PC-9 (cell line): ENCODE measurements at regions not wholly inside any gene's neighbourhood (a gene's known extent, or its start where the extent isn't known, plus 50 kb on each side); places are given as distances from the start of the nearest gene placed in this dataset.

Experiments used
- BruUV-seq: library from RNA; stranded (reverse); fragments of 400-500 nt; replicated peaks from 2 replicates; lab custom pipeline; 2021; lab: Mats Ljungman, UMichigan
- CTCF ChIA-PET: fragments of 300-600 bp; sonication (Branson Sonifier 250); formaldehyde crosslinking; loops from one replicate; lab custom pipeline; 2022; ENCODE audit warnings: antibody characterized with exemption; lab: Charles Lee
- POLR2A ChIA-PET: fragments of 300-600 bp; sonication (Branson Sonifier 250); formaldehyde crosslinking; loops from one replicate; lab custom pipeline; 2022; ENCODE audit warnings: antibody characterized with exemption; ENCODE audit not compliant: unreplicated experiment; lab: Charles Lee
- DNase-seq, 2 experiments: peaks; one replicate each; pipeline versions ENCODE4 v3.0.0 to v3.0.0-alpha.2; 2015 to 2022; ENCODE audit warnings: mixed read lengths in 1 of 2
- H2AFZ ChIP-seq: fragments of 200-600 bp; sonication (generic); 2 replicates; pipeline ENCODE4 v1.8.1; 2017; ENCODE audit warnings: antibody characterized with exemption
- H3F3A ChIP-seq: fragments of 200-600 bp; sonication (generic); 2 replicates; pipeline ENCODE4 v1.8.1; 2017; ENCODE audit warnings: antibody characterized with exemption, mild to moderate bottlenecking, low read depth; ENCODE audit not compliant: insufficient read depth
- H3K27ac ChIP-seq: fragments of 200-600 bp; sonication (generic); 2 replicates; pipeline ENCODE4 v1.6.1; 2016; ENCODE audit warnings: mixed run types
- H3K27me3 ChIP-seq: fragments of 200-600 bp; sonication (generic); 2 replicates; pipeline ENCODE4 v1.6.1; 2016; ENCODE audit warnings: low read depth, mixed run types; ENCODE audit not compliant: insufficient read depth
- H3K36me3 ChIP-seq: fragments of 200-600 bp; sonication (generic); 2 replicates; pipeline ENCODE4 v1.6.1; 2016; ENCODE audit warnings: low read depth, mixed run types
- H3K4me1 ChIP-seq: fragments of 200-600 bp; sonication (generic); replicated peaks from 2 replicates; pipeline ENCODE4 v1.6.1; 2016; ENCODE audit warnings: mixed run types; ENCODE audit not compliant: insufficient read depth
- H3K4me2 ChIP-seq: fragments of 200-600 bp; sonication (generic); 2 replicates; pipeline ENCODE4 v1.6.1; 2017; ENCODE audit warnings: mixed run types
- H3K4me3 ChIP-seq: fragments of 200-600 bp; sonication (generic); 2 replicates; pipeline ENCODE4 v1.6.1; 2016; ENCODE audit warnings: mixed run types
- H3K79me2 ChIP-seq: fragments of 200-600 bp; sonication (generic); 2 replicates; pipeline ENCODE4 v1.6.1; 2017; ENCODE audit warnings: low read depth, mixed run types
- H3K9me2 ChIP-seq: fragments of 200-600 bp; sonication (generic); 2 replicates; pipeline ENCODE4 v1.8.1; 2017; ENCODE audit warnings: mild to moderate bottlenecking; ENCODE audit not compliant: insufficient read depth
- H3K9me3 ChIP-seq: fragments of 200-600 bp; sonication (generic); 2 replicates; pipeline ENCODE4 v1.8.1; 2016; ENCODE audit warnings: low read depth; ENCODE audit not compliant: insufficient read depth
- H4K20me1 ChIP-seq: fragments of 200-600 bp; sonication (generic); 2 replicates; pipeline ENCODE4 v1.8.1; 2017; ENCODE audit not compliant: insufficient read depth
- CTCF ChIP-seq: fragments of 200-600 bp; sonication (generic); conservative IDR thresholded peaks from 2 replicates; pipeline ENCODE4 v1.6.1; 2017; ENCODE audit warnings: mixed run types, antibody characterized with exemption, mild to moderate bottlenecking, moderate library complexity
- EZH2 ChIP-seq: fragments of 200-600 bp; sonication (generic); IDR thresholded peaks from 2 replicates; pipeline ENCODE4 v1.8.0; 2017; ENCODE audit warnings: antibody characterized with exemption, low read depth
- intact Hi-C: fragments of 100-400 bp; cut with micrococcal nuclease; formaldehyde crosslinking; loops from one replicate; pipeline ENCODE4 v1.10.0; 2022; ENCODE audit not compliant: unreplicated experiment

GRCh38 chr7:41247143-41247865 lies 455.6 kb downstream of the INHBA start:
- peak; percentile 60 to 99 for DNase-seq
- H3K79me2 ChIP-seq, result no peaks in the 10 kb centered on the region
- H2AFZ ChIP-seq, result no peak overlapping the region
- H3F3A ChIP-seq, result peaks cover 23% of the 10 kb centered on the region
- H3K9me3 ChIP-seq, result peaks cover 36% of the 10 kb centered on the region
- no peaks in the 10 kb centered on the region for H4K20me1 ChIP-seq
- intact Hi-C loops, result loop anchor here (1.0 to 5.0 kb wide), 10 partner anchors 23 to 458 kb away; no protein-coding TSS in a partner anchor
- no TSS peak for BruUV-seq
- CTCF ChIA-PET, result no interaction called here
- H3K4me1 ChIP-seq, result peaks cover 32% of the 10 kb centered on the region
- peak overlapping the region; percentile 45 for H3K4me2 ChIP-seq
- POLR2A ChIA-PET, result no interaction called here
- no peaks in the 10 kb centered on the region for H3K27me3 ChIP-seq
- 0 out of 2 replicates have a peak, but pooled peaks cover 4% of the 10 kb centered on the region for H3K36me3 ChIP-seq
- no peak overlapping the region for H3K4me3 ChIP-seq
- no peaks in the 10 kb centered on the region for H3K9me2 ChIP-seq
- peak overlapping the region; percentile 70 for H3K27ac ChIP-seq
- TF ChIP-seq EZH2, result no peak
- TF ChIP-seq CTCF, result no peak

- ChIA-PET POLR2A (no interaction called here), CTCF (no interaction called here)
- Histone ChIP-seq H3K4me3 (no peak overlapping the region), H3K27me3 (no peaks in the 10 kb centered on the region), H2AFZ (no peak overlapping the region), H3K79me2 (no peaks in the 10 kb centered on the region), H3K4me1 (peaks cover 32% of the 10 kb centered on the region), H3K36me3 (0 out of 2 replicates have a peak, but pooled peaks cover 4% of the 10 kb centered on the region), H4K20me1 (no peaks in the 10 kb centered on the region), H3F3A (peaks cover 23% of the 10 kb centered on the region), H3K4me2 (no peak overlapping the region), H3K9me3 (peaks cover 33% of the 10 kb centered on the region), H3K9me2 (no peaks in the 10 kb centered on the region), H3K27ac (no peak overlapping the region)
- intact Hi-C loops, result loop anchor here (5.0 kb wide), 2 partner anchors 99 to 329 kb away; no protein-coding TSS in a partner anchor
- no TSS peak for BruUV-seq
- DNase-seq, result no peak
- no peak for TF ChIP-seq EZH2
Measured at GRCh38 chr7:41245916-41246315, 457.0 kb downstream of the INHBA start.

- intact Hi-C loops, result no loop called here
- CTCF ChIA-PET, result no interaction called here
- POLR2A ChIA-PET, result no interaction called here
- no peaks in the 10 kb centered on the region for H3K79me2 ChIP-seq
- H2AFZ ChIP-seq, result no peak overlapping the region
- H3K27ac ChIP-seq, result no peak overlapping the region
- no peaks in the 10 kb centered on the region for H3K9me2 ChIP-seq
- no peak overlapping the region for H3K4me2 ChIP-seq
- H4K20me1 ChIP-seq, result no peaks in the 10 kb centered on the region
- H3K36me3 ChIP-seq, result no peaks in the 10 kb centered on the region
- peaks cover 23% of the 10 kb centered on the region for H3K9me3 ChIP-seq
- no peak overlapping the region for H3K4me3 ChIP-seq
- peaks cover 24% of the 10 kb centered on the region for H3F3A ChIP-seq
- peaks cover 36% of the 10 kb centered on the region for H3K4me1 ChIP-seq
- BruUV-seq, result no TSS peak
- no peaks in the 10 kb centered on the region for H3K27me3 ChIP-seq
- DNase-seq, result no peak
- no peak for TF ChIP-seq CTCF
- no peak for TF ChIP-seq EZH2
Measured at GRCh38 chr7:41244246-41244645, 458.6 kb downstream of the INHBA start.
